Fibroblast of villous mesenchyme (primary cell): ENCODE measurements at regions not wholly inside any gene's neighbourhood (a gene's known extent, or its start where the extent isn't known, plus 50 kb on each side); places are given as distances from the start of the nearest gene placed in this dataset.

Source experiments
- DNase-seq: peaks from one replicate; pipeline ENCODE4 v3.0.0-alpha.2; 2010; ENCODE audit warnings: low read depth
- H3K4me3 ChIP-seq: 2 replicates; pipeline ENCODE4 v1.5.1; 2011; ENCODE audit warnings: low read depth, mild to moderate bottlenecking, low read length
- CTCF ChIP-seq: IDR thresholded peaks from 2 replicates; pipeline ENCODE4 v1.5.1; 2012; ENCODE audit warnings: low read depth, mild to moderate bottlenecking, low read length; ENCODE audit not compliant: insufficient read depth

- DNase-seq, result no peak
Observed at GRCh38 chr19:33947265-33947964, 150.7 kb downstream of the KCTD15 start.

GRCh38 chr19:33948651-33949335, 152.1 kb downstream of the KCTD15 start:
- no peak for TF ChIP-seq CTCF
- H3K4me3 ChIP-seq, result no peak overlapping the region
- DNase-seq, result no peak

More at GRCh38 chr19:33947265-33947964, 150.7 kb downstream of the KCTD15 start:
- TF ChIP-seq CTCF, result peak; percentile 12
- H3K4me3 ChIP-seq, result no peak overlapping the region

- no peak for DNase-seq
Observed at GRCh38 chr19:33950091-33950750, 153.6 kb downstream of the KCTD15 start.

GRCh38 chr19:33953023-33953422, 156.4 kb downstream of the KCTD15 start:
- no peak for TF ChIP-seq CTCF
- DNase-seq, result no peak
- H3K4me3 ChIP-seq, result no peak overlapping the region

More at GRCh38 chr19:33950091-33950750, 153.6 kb downstream of the KCTD15 start:
- TF ChIP-seq CTCF, result no peak
- H3K4me3 ChIP-seq, result no peak overlapping the region

GRCh38 chr19:33953592-33953991, 156.9 kb downstream of the KCTD15 start:
- TF ChIP-seq CTCF, result no peak
- H3K4me3 ChIP-seq, result no peak overlapping the region
- no peak for DNase-seq

- DNase-seq, result no peak
- TF ChIP-seq CTCF, result no peak
- H3K4me3 ChIP-seq, result no peak overlapping the region
Observed at GRCh38 chr19:33954686-33955085, 158.0 kb downstream of the KCTD15 start.
